ENCODE measurements at regions not wholly inside any gene's neighbourhood (a gene's known extent, or its start where the extent isn't known, plus 50 kb on each side); places are given as distances from the start of the nearest gene placed in this dataset.
A peak's percentile ranks its signal among the peaks of the same experiment; 100 is the strongest.

GRCh38 chr4:28443801-28444412 lies 1583.3 kb downstream of the STIM2 start:
- no peak for TF ChIP-seq EZH2 (IDR thresholded peaks at IDR 0.05; ENCODE audit: low read depth, unreplicated experiment)
- no peak for TF ChIP-seq EZH2phosphoT487 (IDR thresholded peaks at IDR 0.05; ENCODE audit: unreplicated experiment)
- peak in 1 of 2 experiments; percentile 48; a peak in 2 of 4 replicates for TF ChIP-seq CTCF (conservative IDR thresholded peaks at IDR 0.05; ENCODE audit: low read depth in 2 of 2)
- TF ChIP-seq JUNB (IDR thresholded peaks at IDR 0.05; ENCODE audit: unreplicated experiment): no peak
- no peak for TF ChIP-seq ZNF114 (CRISPR knock-in tag; IDR thresholded peaks at IDR 0.05)
- TF ChIP-seq CREB1 (CRISPR knock-in tag; IDR thresholded peaks at IDR 0.05; ENCODE audit: low read depth): no peak
- TF ChIP-seq POLR2AphosphoS5 (IDR thresholded peaks at IDR 0.05; ENCODE audit: low read depth): no peak
- no peak for TF ChIP-seq REST (IDR thresholded peaks at IDR 0.05; ENCODE audit: unreplicated experiment)
- no peak for TF ChIP-seq ETS1 (IDR thresholded peaks at IDR 0.05)
- TF ChIP-seq STAT1 (IDR thresholded peaks at IDR 0.05; ENCODE audit: unreplicated experiment): no peak
- no peak for TF ChIP-seq NANOG (IDR thresholded peaks at IDR 0.05; ENCODE audit: borderline replicate concordance)
- TF ChIP-seq ZNF331 (CRISPR knock-in tag; IDR thresholded peaks at IDR 0.05; ENCODE audit: low read depth): no peak
